Ishikawa (cell line): ENCODE measurements at regions not wholly inside any gene's neighbourhood (a gene's known extent, or its start where the extent isn't known, plus 50 kb on each side); places are given as distances from the start of the nearest gene placed in this dataset.

Experiments
- TEAD4 ChIP-seq: IDR thresholded peaks from 2 replicates; pipeline ENCODE4 v1.6.1; 2012
- ZBTB7A ChIP-seq: IDR thresholded peaks from 2 replicates; pipeline ENCODE4 v1.6.1; 2012; ENCODE audit warnings: low read depth

GRCh38 chr4:123597586-123597985, 201.0 kb downstream of the SPRY1 start:
- TF ChIP-seq ZBTB7A (no peak), TEAD4 (no peak)
